ENCODE measurements at regions not wholly inside any gene's neighbourhood (a gene's known extent, or its start where the extent isn't known, plus 50 kb on each side); places are given as distances from the start of the nearest gene placed in this dataset.

DNA sequence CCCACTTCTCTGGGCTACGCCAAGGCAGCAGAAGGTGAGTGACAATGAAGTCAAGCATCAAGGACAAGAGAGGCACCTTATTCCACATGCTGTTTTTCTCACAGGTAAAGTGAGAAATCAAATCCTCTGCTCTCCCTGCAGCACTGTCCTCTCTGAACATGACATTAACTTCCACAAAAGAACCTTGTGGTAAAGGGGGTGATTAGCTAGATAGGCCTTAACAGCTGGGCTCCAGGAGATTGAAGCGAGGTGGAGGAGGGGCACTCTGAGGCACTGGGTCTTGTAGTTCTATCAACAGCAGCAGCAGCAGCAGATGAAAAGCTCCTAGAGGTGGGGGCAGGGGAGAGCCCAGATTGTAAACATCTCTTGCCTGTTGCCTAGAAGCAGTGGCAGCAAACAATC, 96.8 kb upstream of the CXXC4 start:
- no peaks in the 10 kb centered on the region for H3K79me2 ChIP-seq (ENCODE audit: control insufficient read depth, insufficient read depth, low read length)
- no peaks in the 10 kb centered on the region for H3K9me3 ChIP-seq (ENCODE audit: control extremely low read depth in 1 of 3, control insufficient read depth in 2 of 3, insufficient read depth in 1 of 3, low read length in 2 of 3)
- H3K27me3 ChIP-seq (replicated peaks in 1 of 4; ENCODE audit: control extremely low read depth in 1 of 4, control insufficient read depth in 3 of 4, insufficient read depth in 4 of 4, low read length in 3 of 4): no peaks in the 10 kb centered on the region
- H3K36me3 ChIP-seq (replicated peaks in 1 of 2; ENCODE audit: control extremely low read depth in 1 of 2, control insufficient read depth in 1 of 2, extremely low read depth in 1 of 2, insufficient read depth in 2 of 2, low read length in 1 of 2): no peaks in the 10 kb centered on the region
- ATAC-seq (ENCODE audit: low read depth): no peak
- DNase-seq: no peak
- H4K20me1 ChIP-seq (ENCODE audit: control insufficient read depth, insufficient read depth, low read length, poor library complexity, severe bottlenecking): no peaks in the 10 kb centered on the region
- H3K4me1 Mint-ChIP-seq: no peaks in the 10 kb centered on the region
- no peak for TF ChIP-seq CTCF (IDR thresholded peaks at IDR 0.05)
- POLR2A ChIA-PET: no interaction called here
- H3K4me3 ChIP-seq (ENCODE audit: control extremely low read depth in 1 of 5, extremely low read depth in 1 of 5, insufficient read depth in 1 of 5, low read depth in 2 of 5, low read length in 4 of 5): no peak overlapping the region
- H3K4me3 Mint-ChIP-seq: no peak overlapping the region
- H3K9me3 Mint-ChIP-seq (ENCODE audit: insufficient read depth): no peaks in the 10 kb centered on the region
- no peaks in the 10 kb centered on the region for H3K4me1 ChIP-seq (ENCODE audit: control insufficient read depth in 2 of 2, insufficient read depth in 2 of 2, low read length in 2 of 2)
- no peak overlapping the region for H3K27ac ChIP-seq (ENCODE audit: low read length in 2 of 2)
- no peak overlapping the region for H3K27ac Mint-ChIP-seq
- intact Hi-C loops (cut with micrococcal nuclease): no loop called here
- H3K4me2 ChIP-seq (replicated peaks; ENCODE audit: low read depth, low read length, poor library complexity, severe bottlenecking): no peak overlapping the region
- CTCF ChIA-PET: no interaction called here
- H3K9ac ChIP-seq (ENCODE audit: low read length): no peak overlapping the region
- WGBS (ENCODE audit: insufficient coverage): 92% methylated on average over 2 of the region's 2 CpGs
- no peak overlapping the region for H2AFZ ChIP-seq (ENCODE audit: insufficient read depth, low read depth, low read length, poor library complexity, severe bottlenecking)
- H3K27me3 Mint-ChIP-seq: peaks cover 6% of the 10 kb centered on the region

GRCh38 chr4:104592183-104592582, 97.5 kb upstream of the CXXC4 start:
- Histone ChIP-seq H3K9me3 (ENCODE audit: control extremely low read depth in 1 of 3, control insufficient read depth in 2 of 3, insufficient read depth in 1 of 3, low read length in 2 of 3) (peaks cover 0 to 1% (median 0%) of the 10 kb centered on the region in 3 donors), H3K4me1 (ENCODE audit: control insufficient read depth in 2 of 2, insufficient read depth in 2 of 2, low read length in 2 of 2) (no peaks in the 10 kb centered on the region), H3K4me2 (replicated peaks; ENCODE audit: low read depth, low read length, poor library complexity, severe bottlenecking) (no peak overlapping the region), H2AFZ (ENCODE audit: insufficient read depth, low read depth, low read length, poor library complexity, severe bottlenecking) (no peak overlapping the region), H4K20me1 (ENCODE audit: control insufficient read depth, insufficient read depth, low read length, poor library complexity, severe bottlenecking) (no peaks in the 10 kb centered on the region), H3K79me2 (ENCODE audit: control insufficient read depth, insufficient read depth, low read length) (no peaks in the 10 kb centered on the region), H3K27me3 (replicated peaks in 1 of 4; ENCODE audit: control extremely low read depth in 1 of 4, control insufficient read depth in 3 of 4, insufficient read depth in 4 of 4, low read length in 3 of 4) (no peaks in the 10 kb centered on the region), H3K27ac (ENCODE audit: low read length in 2 of 2) (no peak overlapping the region), H3K9ac (ENCODE audit: low read length) (no peak overlapping the region), H3K36me3 (replicated peaks in 1 of 2; ENCODE audit: control extremely low read depth in 1 of 2, control insufficient read depth in 1 of 2, extremely low read depth in 1 of 2, insufficient read depth in 2 of 2, low read length in 1 of 2) (no peaks in the 10 kb centered on the region), H3K4me3 (ENCODE audit: control extremely low read depth in 1 of 5, extremely low read depth in 1 of 5, insufficient read depth in 1 of 5, low read depth in 2 of 5, low read length in 4 of 5) (no peak overlapping the region)
- ChIA-PET POLR2A (no interaction called here), CTCF (no interaction called here)
- intact Hi-C loops (cut with micrococcal nuclease): no loop called here
- no peaks in the 10 kb centered on the region for H3K9me3 Mint-ChIP-seq (ENCODE audit: insufficient read depth)
- no peak for DNase-seq
- no peak overlapping the region for H3K4me3 Mint-ChIP-seq
- no peaks in the 10 kb centered on the region for H3K4me1 Mint-ChIP-seq
- ATAC-seq (ENCODE audit: low read depth): no peak
- no peak overlapping the region for H3K27ac Mint-ChIP-seq
- TF ChIP-seq CTCF (IDR thresholded peaks at IDR 0.05) (no peak), EZH2 (IDR thresholded peaks at IDR 0.05; ENCODE audit: borderline replicate concordance, insufficient read depth, low read depth, low read length, poor library complexity, severe bottlenecking) (no peak)
- WGBS (ENCODE audit: insufficient coverage): no CpG with 5 or more reads among the region's 2 CpGs
- peaks cover 6% of the 10 kb centered on the region for H3K27me3 Mint-ChIP-seq
